Panc1 (cell line): ENCODE measurements at regions not wholly inside any gene's neighbourhood (a gene's known extent, or its start where the extent isn't known, plus 50 kb on each side); places are given as distances from the start of the nearest gene placed in this dataset.

ENCODE experiments used
- ATAC-seq: fragments of 200-7000 bp; cut with Tn5 transposase; 2 replicates; pipeline ENCODE4 v1.9.1; 2020; ENCODE audit warnings: mild to moderate bottlenecking, moderate library complexity
- BruUV-seq: library from RNA; stranded (reverse); fragments of 400-500 nt; replicated peaks from 2 replicates; lab custom pipeline; 2021; lab: Mats Ljungman, UMichigan
- CTCF ChIA-PET: fragments of 300-600 bp; sonication (Branson Sonifier 250); formaldehyde crosslinking; loops from one replicate; lab custom pipeline; 2022; ENCODE audit warnings: antibody characterized with exemption; lab: Charles Lee
- POLR2A ChIA-PET: fragments of 300-600 bp; sonication (Branson Sonifier 250); formaldehyde crosslinking; loops from one replicate; lab custom pipeline; 2022; ENCODE audit warnings: antibody characterized with exemption; lab: Charles Lee
- DNase-seq: peaks from one replicate; pipeline ENCODE4 v3.0.0-alpha.2; 2010; ENCODE audit warnings: low read depth, low spot score
- H3K27ac ChIP-seq: 2 replicates; pipeline ENCODE4 v1.5.1; 2011; ENCODE audit warnings: mild to moderate bottlenecking, low read length, inconsistent platforms
- H3K27me3 ChIP-seq: fragments of 200-500 bp; sonication (Bioruptor generic); 2 replicates; pipeline ENCODE4 v1.6.0; 2014; ENCODE audit warnings: low read length, inconsistent platforms; ENCODE audit not compliant: control insufficient read depth, insufficient read depth
- H3K36me3 ChIP-seq: fragments of 200-500 bp; sonication (Bioruptor generic); 2 replicates; pipeline ENCODE4 v1.5.1; 2014; ENCODE audit warnings: inconsistent platforms, mild to moderate bottlenecking, low read length, moderate library complexity; ENCODE audit not compliant: control insufficient read depth, insufficient read depth
- H3K4me1 ChIP-seq: 2 replicates; pipeline ENCODE4 v1.5.1; 2011; ENCODE audit warnings: inconsistent platforms, mild to moderate bottlenecking, low read length, moderate library complexity; ENCODE audit not compliant: control insufficient read depth, insufficient read depth
- H3K4me3 ChIP-seq, 2 experiments: 2 replicates each; pipeline ENCODE4 v1.5.1; 2011 to 2012; ENCODE audit warnings: low read depth in 2 of 2, low read length in 2 of 2, mild to moderate bottlenecking in 2 of 2, inconsistent platforms in 1 of 2, moderate library complexity in 1 of 2
- H3K9me3 ChIP-seq: fragments of 200-500 bp; sonication (Bioruptor generic); 2 replicates; pipeline ENCODE4 v1.5.1; 2014; ENCODE audit warnings: low read depth, mild to moderate bottlenecking, inconsistent platforms, low read length, moderate library complexity; ENCODE audit not compliant: control insufficient read depth, insufficient read depth
- POLR2AphosphoS5 ChIP-seq: IDR thresholded peaks from 2 replicates; pipeline ENCODE4 v1.6.1; 2012; ENCODE audit warnings: mild to moderate bottlenecking, low read depth, low read length, moderate library complexity
- REST ChIP-seq, 2 experiments: IDR thresholded peaks; 2 replicates each; pipeline ENCODE4 v1.6.1; 2011 to 2012; ENCODE audit warnings: low read depth in 2 of 2, control low read depth in 1 of 2, low read length in 1 of 2, mild to moderate bottlenecking in 1 of 2, moderate library complexity in 1 of 2; ENCODE audit not compliant: insufficient read depth in 1 of 2
- SIN3A ChIP-seq: IDR thresholded peaks from 2 replicates; pipeline ENCODE4 v1.6.1; 2012; ENCODE audit warnings: low read depth, mild to moderate bottlenecking, low read length, moderate library complexity, borderline replicate concordance; ENCODE audit not compliant: insufficient read depth
- TCF7L2 ChIP-seq: IDR thresholded peaks from 2 replicates; pipeline ENCODE4 v1.6.1; 2011; ENCODE audit warnings: mild to moderate bottlenecking, low read depth, low read length, inconsistent platforms
- in situ Hi-C: cut with HindIII; loops from 2 replicates; pipeline ENCODE4 v1.10.0; 2016; ENCODE audit warnings: low sequenced_read_pairs, low pct_unique_long_range_greater_than_20kb
- intact Hi-C: fragments of 100-400 bp; cut with micrococcal nuclease; formaldehyde crosslinking; loops from one replicate; pipeline ENCODE4 v1.10.0; 2022; ENCODE audit not compliant: unreplicated experiment
- TF ChIP-seq, protein P1 (sequence below): fragments of 450-650 bp; IDR thresholded peaks from 2 replicates; pipeline ENCODE4 v1.5.1; 2017; ENCODE audit warnings: mild to moderate bottlenecking

- ATAC-seq (no peak), DNase-seq (no peak)
- ChIA-PET CTCF (no interaction called here), POLR2A (no interaction called here)
- no peaks in the 10 kb centered on the region for H3K4me1 ChIP-seq
- no peaks in the 10 kb centered on the region for H3K36me3 ChIP-seq
- in situ Hi-C loops (no loop called here), intact Hi-C loops (no loop called here)
- no peak overlapping the region for H3K4me3 ChIP-seq
- H3K9me3 ChIP-seq = no peaks in the 10 kb centered on the region
- no peak overlapping the region for H3K27ac ChIP-seq
- no peak for TF ChIP-seq TCF7L2
- TF ChIP-seq POLR2AphosphoS5 = no peak
- TF ChIP-seq, protein P1, sequence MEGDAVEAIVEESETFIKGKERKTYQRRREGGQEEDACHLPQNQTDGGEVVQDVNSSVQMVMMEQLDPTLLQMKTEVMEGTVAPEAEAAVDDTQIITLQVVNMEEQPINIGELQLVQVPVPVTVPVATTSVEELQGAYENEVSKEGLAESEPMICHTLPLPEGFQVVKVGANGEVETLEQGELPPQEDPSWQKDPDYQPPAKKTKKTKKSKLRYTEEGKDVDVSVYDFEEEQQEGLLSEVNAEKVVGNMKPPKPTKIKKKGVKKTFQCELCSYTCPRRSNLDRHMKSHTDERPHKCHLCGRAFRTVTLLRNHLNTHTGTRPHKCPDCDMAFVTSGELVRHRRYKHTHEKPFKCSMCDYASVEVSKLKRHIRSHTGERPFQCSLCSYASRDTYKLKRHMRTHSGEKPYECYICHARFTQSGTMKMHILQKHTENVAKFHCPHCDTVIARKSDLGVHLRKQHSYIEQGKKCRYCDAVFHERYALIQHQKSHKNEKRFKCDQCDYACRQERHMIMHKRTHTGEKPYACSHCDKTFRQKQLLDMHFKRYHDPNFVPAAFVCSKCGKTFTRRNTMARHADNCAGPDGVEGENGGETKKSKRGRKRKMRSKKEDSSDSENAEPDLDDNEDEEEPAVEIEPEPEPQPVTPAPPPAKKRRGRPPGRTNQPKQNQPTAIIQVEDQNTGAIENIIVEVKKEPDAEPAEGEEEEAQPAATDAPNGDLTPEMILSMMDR = no peak
- TF ChIP-seq REST (IDR thresholded peaks at IDR 0.05; ENCODE audit: insufficient read depth in 1 of 2, low read depth in 2 of 2, low read length in 1 of 2) = no peak
- no peak for TF ChIP-seq SIN3A
- BruUV-seq = no TSS peak
- H3K27me3 ChIP-seq = no peaks in the 10 kb centered on the region
Measured at GRCh38 chr4:24073948-24074347, 184.1 kb upstream of the PPARGC1A start.

DNA sequence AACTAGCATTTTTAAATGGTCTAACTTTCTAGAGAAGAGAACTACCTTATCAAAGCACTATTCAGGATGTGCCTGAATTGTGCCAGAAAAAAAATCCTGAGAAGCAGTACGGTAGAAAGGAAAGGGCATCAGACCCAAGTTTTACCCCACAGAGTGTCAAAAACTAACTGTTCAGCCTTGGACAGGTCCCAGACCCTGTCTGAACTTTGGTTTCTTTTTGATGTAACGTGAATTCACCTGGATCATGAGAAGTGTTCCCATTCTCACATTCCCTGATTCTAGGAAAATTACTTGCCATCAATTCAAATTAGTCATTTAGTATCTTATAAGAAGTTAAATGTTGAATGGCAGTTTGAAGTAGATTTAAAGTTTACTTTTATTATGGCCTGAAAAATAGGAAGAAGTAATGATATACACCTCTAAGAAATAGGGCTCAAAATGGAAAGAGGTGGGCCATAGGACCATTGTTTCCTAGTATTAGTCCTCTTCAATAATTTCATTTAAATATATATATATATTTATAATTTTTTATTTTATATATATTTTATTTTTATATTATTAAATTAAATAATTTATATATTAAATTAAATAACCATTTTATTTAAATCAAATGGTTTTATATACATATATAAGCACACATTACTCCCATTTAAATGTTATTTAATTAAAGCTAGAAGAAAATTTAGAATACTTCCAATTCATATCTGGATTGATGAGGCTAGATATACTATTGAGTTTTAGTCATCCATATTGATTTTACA lies 181.9 kb upstream of the PPARGC1A start:
- Histone ChIP-seq H3K27ac (no peak overlapping the region), H3K27me3 (no peaks in the 10 kb centered on the region), H3K36me3 (no peaks in the 10 kb centered on the region), H3K4me3 (no peak overlapping the region), H3K9me3 (no peaks in the 10 kb centered on the region), H3K4me1 (no peaks in the 10 kb centered on the region)
- ChIA-PET CTCF (no interaction called here), POLR2A (no interaction called here)
- no TSS peak for BruUV-seq
- DNase-seq (no peak), ATAC-seq (no peak)
- intact Hi-C loops (no loop called here), in situ Hi-C loops (no loop called here)
- TF ChIP-seq, protein P1 = no peak
- TF ChIP-seq TCF7L2 = no peak
- no peak for TF ChIP-seq REST (IDR thresholded peaks at IDR 0.05; ENCODE audit: insufficient read depth in 1 of 2, low read depth in 2 of 2, low read length in 1 of 2)
- TF ChIP-seq POLR2AphosphoS5 = no peak
- TF ChIP-seq SIN3A = no peak
